ENCODE measurements at regions not wholly inside any gene's neighbourhood (a gene's known extent, or its start where the extent isn't known, plus 50 kb on each side); places are given as distances from the start of the nearest gene placed in this dataset.

DNA sequence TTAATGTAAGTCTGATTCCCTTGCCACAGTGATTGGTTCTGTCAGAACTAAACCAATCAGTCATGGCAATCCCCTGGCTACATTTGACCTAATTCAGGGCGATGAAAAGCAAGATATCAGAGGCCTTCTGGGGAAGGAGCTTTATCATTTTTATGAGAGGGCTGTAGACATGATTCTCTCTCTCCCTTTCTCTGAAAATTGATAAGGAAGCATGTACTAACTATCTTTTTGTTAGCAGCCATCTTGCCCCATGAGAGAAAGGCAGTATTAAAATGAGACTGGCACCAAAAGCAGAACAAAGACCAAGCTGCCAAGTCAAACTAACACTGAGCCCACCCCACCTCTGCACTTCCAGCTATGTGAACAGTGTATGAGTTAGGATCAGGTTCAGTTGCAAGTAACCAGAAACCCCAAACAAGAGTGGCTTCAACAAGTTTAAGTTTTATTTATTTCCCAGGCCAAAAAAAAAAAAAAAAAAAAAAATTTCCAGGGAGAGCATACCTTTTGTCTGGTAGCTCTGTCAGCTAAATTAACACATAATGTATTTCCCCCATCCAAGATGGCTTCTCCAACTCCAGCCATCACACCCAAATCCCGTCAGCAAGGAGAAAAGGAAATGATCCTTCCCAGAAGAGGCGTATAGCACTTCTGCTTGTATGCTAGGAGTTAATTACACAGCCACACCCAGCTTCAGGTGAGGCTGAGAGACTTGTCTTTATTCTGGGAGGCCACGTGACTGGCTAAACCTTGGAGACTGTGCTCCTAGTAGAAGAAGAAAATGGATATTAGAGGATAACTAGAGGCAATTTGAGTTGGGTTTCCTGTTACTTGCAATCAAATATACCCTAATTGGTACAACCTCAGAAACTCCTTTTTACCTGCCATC, 105.8 kb upstream of the RALGPS2 start (continued):
- TF ChIP-seq KLF9 (tag by site-specific recombination; IDR thresholded peaks at IDR 0.05; ENCODE audit: low read depth) (no peak), TRIM28 (IDR thresholded peaks at IDR 0.05; ENCODE audit: borderline replicate concordance, low read length) (no peak), ZNF785 (tag by site-specific recombination; IDR thresholded peaks at IDR 0.05) (no peak), GLI2 (tag by site-specific recombination; IDR thresholded peaks at IDR 0.05; ENCODE audit: borderline replicate concordance, low read depth) (no peak)
- TF ChIP-seq, protein P1, sequence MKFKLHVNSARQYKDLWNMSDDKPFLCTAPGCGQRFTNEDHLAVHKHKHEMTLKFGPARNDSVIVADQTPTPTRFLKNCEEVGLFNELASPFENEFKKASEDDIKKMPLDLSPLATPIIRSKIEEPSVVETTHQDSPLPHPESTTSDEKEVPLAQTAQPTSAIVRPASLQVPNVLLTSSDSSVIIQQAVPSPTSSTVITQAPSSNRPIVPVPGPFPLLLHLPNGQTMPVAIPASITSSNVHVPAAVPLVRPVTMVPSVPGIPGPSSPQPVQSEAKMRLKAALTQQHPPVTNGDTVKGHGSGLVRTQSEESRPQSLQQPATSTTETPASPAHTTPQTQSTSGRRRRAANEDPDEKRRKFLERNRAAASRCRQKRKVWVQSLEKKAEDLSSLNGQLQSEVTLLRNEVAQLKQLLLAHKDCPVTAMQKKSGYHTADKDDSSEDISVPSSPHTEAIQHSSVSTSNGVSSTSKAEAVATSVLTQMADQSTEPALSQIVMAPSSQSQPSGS (tag by site-specific recombination; IDR thresholded peaks at IDR 0.05; ENCODE audit: low read depth): no peak
- TF ChIP-seq, protein P2, sequence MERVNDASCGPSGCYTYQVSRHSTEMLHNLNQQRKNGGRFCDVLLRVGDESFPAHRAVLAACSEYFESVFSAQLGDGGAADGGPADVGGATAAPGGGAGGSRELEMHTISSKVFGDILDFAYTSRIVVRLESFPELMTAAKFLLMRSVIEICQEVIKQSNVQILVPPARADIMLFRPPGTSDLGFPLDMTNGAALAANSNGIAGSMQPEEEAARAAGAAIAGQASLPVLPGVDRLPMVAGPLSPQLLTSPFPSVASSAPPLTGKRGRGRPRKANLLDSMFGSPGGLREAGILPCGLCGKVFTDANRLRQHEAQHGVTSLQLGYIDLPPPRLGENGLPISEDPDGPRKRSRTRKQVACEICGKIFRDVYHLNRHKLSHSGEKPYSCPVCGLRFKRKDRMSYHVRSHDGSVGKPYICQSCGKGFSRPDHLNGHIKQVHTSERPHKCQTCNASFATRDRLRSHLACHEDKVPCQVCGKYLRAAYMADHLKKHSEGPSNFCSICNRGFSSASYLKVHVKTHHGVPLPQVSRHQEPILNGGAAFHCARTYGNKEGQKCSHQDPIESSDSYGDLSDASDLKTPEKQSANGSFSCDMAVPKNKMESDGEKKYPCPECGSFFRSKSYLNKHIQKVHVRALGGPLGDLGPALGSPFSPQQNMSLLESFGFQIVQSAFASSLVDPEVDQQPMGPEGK (tag by site-specific recombination; IDR thresholded peaks at IDR 0.05): no peak

DNA sequence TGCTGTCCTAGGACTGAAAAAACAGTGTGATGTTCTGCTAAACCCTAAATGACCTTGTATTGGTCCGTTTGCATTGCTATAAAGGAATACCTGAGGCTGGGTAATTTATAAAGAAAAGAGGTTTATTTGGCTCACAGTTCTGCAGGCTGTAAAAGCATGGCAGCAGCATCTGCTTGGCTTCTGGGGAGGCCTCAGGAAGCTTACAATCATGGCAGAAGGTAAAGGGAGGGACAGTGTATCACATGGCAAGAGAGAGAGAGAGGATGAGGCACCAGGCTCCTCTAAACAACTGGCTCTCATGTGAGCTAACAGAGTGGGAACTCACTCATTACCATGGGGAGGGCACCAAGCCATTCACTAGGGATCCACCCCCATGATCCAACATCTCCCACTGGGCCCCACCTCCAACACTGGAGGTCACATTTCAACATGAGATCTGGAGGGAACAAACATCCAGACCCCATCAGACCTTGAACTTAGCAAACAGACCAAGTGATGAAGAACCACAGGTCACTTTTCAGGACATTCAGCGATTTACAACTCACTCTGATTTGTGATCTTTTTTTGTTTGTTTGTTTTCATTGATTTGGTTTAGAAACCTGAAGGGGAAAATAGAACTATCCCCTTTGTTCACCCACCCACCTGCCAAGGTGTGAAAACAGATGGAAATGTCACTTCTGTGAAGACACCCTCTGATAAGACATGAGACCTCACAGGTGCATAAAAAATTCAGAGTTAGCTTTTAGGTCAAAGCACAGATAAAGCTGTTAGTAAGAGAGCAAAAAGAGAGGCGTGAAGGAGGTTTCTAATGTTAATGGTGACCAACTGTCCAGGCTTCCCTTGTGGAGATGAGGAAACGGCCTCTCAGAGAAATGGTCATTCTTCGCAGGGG, 104.2 kb upstream of the RALGPS2 start:
- no peak overlapping the region for H3K27ac ChIP-seq (ENCODE audit: extremely low read depth, low read depth, low read length)
- ChIA-PET CTCF (interaction anchor here (0.5 kb wide), 1 partner anchor 440 kb away, joined by 8 read pairs; no protein-coding TSS in a partner anchor), POLR2A (no interaction called here)
- no peaks in the 10 kb centered on the region for H3K9me3 ChIP-seq (ENCODE audit: control insufficient read depth, insufficient read depth, low read depth, low read length)
- no peaks in the 10 kb centered on the region for H3K4me1 ChIP-seq (ENCODE audit: control insufficient read depth, insufficient read depth, low read length)
- no peaks in the 10 kb centered on the region for H3K36me3 ChIP-seq (ENCODE audit: control insufficient read depth in 2 of 2, insufficient read depth in 1 of 2, low read length in 2 of 2)
- TF ChIP-seq TRIM28 (IDR thresholded peaks at IDR 0.05; ENCODE audit: borderline replicate concordance, low read length) (no peak), SCRT1 (tag by site-specific recombination; IDR thresholded peaks at IDR 0.05; ENCODE audit: borderline replicate concordance) (no peak), ZNF24 (tag by site-specific recombination; IDR thresholded peaks at IDR 0.05) (no peak), ZNF335 (tag by site-specific recombination; conservative IDR thresholded peaks at IDR 0.05) (no peak), ZNF837 (tag by site-specific recombination; IDR thresholded peaks at IDR 0.05) (no peak), ZNF660 (tag by site-specific recombination; IDR thresholded peaks at IDR 0.05) (no peak)
- no peak overlapping the region for H3K4me3 ChIP-seq (ENCODE audit: low read depth, low read length)

DNA sequence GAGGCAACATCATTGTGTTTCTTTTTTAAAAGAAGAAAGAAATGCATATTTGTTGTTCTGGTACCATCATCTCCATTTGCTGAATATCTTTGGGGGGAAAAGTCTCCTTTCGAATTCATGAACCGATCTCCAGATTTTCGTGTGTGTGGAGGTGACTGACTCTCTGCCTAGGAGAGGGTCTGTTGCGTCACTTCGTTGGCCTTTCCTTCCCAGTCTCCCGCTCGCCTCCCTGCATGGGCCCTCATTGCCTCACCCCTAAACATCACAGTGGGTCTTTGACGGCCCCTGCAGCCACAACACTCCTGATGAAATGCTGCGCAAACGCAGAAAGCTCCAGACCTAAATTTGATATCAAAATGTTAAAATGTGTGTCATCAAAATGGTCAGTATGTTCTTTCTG, 103.2 kb upstream of the RALGPS2 start:
- Histone ChIP-seq H3K9me3 (ENCODE audit: control insufficient read depth, insufficient read depth, low read depth, low read length) (no peaks in the 10 kb centered on the region), H3K27ac (ENCODE audit: extremely low read depth, low read depth, low read length) (no peak overlapping the region), H3K36me3 (ENCODE audit: control insufficient read depth in 2 of 2, insufficient read depth in 1 of 2, low read length in 2 of 2) (no peaks in the 10 kb centered on the region), H3K4me3 (ENCODE audit: low read depth, low read length) (no peak overlapping the region), H3K4me1 (ENCODE audit: control insufficient read depth, insufficient read depth, low read length) (no peaks in the 10 kb centered on the region)
- CTCF ChIA-PET: no interaction called here
- POLR2A ChIA-PET: no interaction called here
- TF ChIP-seq ZNF274 (IDR thresholded peaks at IDR 0.05; ENCODE audit: low read length) (no peak), ZNF274 (tag by site-specific recombination; IDR thresholded peaks at IDR 0.05; ENCODE audit: borderline replicate concordance) (no peak), ZNF416 (tag by site-specific recombination; IDR thresholded peaks at IDR 0.05) (no peak), ZNF211 (tag by site-specific recombination; IDR thresholded peaks at IDR 0.05; ENCODE audit: low read depth) (no peak), ZNF747 (tag by site-specific recombination; IDR thresholded peaks at IDR 0.05) (no peak), SCRT2 (tag by site-specific recombination; IDR thresholded peaks at IDR 0.05) (no peak), ZNF214 (tag by site-specific recombination; IDR thresholded peaks at IDR 0.05; ENCODE audit: borderline replicate concordance) (no peak), ZNF510 (tag by site-specific recombination; IDR thresholded peaks at IDR 0.05; ENCODE audit: insufficient replicate concordance) (no peak), ZNF138 (tag by site-specific recombination; IDR thresholded peaks at IDR 0.05; ENCODE audit: borderline replicate concordance) (no peak), ZNF302 (tag by site-specific recombination; IDR thresholded peaks at IDR 0.05; ENCODE audit: low read depth) (no peak), ZNF48 (tag by site-specific recombination; IDR thresholded peaks at IDR 0.05) (no peak), SETDB1 (IDR thresholded peaks at IDR 0.05; ENCODE audit: insufficient read length, low read length) (no peak)
- TF ChIP-seq, protein P1 (tag by site-specific recombination; IDR thresholded peaks at IDR 0.05; ENCODE audit: low read depth): no peak
- TF ChIP-seq, protein P3, sequence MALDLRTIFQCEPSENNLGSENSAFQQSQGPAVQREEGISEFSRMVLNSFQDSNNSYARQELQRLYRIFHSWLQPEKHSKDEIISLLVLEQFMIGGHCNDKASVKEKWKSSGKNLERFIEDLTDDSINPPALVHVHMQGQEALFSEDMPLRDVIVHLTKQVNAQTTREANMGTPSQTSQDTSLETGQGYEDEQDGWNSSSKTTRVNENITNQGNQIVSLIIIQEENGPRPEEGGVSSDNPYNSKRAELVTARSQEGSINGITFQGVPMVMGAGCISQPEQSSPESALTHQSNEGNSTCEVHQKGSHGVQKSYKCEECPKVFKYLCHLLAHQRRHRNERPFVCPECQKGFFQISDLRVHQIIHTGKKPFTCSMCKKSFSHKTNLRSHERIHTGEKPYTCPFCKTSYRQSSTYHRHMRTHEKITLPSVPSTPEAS (tag by site-specific recombination; IDR thresholded peaks at IDR 0.05): no peak

Data from HEK293 (cell line).